Loucy (cell line): ENCODE measurements at regions not wholly inside any gene's neighbourhood (a gene's known extent, or its start where the extent isn't known, plus 50 kb on each side); places are given as distances from the start of the nearest gene placed in this dataset.

Experiments
- H2AFZ ChIP-seq: fragments of 200-600 bp; sonication (generic); 2 replicates; pipeline ENCODE4 v1.6.0; 2016; ENCODE audit warnings: antibody characterized with exemption, mild to moderate bottlenecking, low read length, moderate library complexity
- H3F3A ChIP-seq: fragments of 200-600 bp; 2 replicates; pipeline ENCODE4 v1.6.0; 2016; ENCODE audit warnings: antibody characterized with exemption, low read depth, mild to moderate bottlenecking
- H3K27me3 ChIP-seq: fragments of 200-600 bp; sonication (generic); 2 replicates; pipeline ENCODE4 v1.6.1; 2014; ENCODE audit warnings: low read length, mild to moderate bottlenecking; ENCODE audit not compliant: insufficient read depth, poor library complexity, severe bottlenecking
- H3K36me3 ChIP-seq: fragments of 200-600 bp; sonication (generic); 2 replicates; pipeline ENCODE4 v1.6.1; 2016; ENCODE audit warnings: low read length; ENCODE audit not compliant: insufficient read depth
- H3K4me1 ChIP-seq: fragments of 200-600 bp; sonication (generic); 2 replicates; pipeline ENCODE4 v1.5.1; 2014; ENCODE audit warnings: low read length, mild to moderate bottlenecking; ENCODE audit not compliant: insufficient read depth, poor library complexity, severe bottlenecking
- H3K4me2 ChIP-seq: fragments of 200-600 bp; sonication (generic); 2 replicates; pipeline ENCODE4 v1.6.0; 2014; ENCODE audit warnings: antibody characterized with exemption, low read length, low read depth, mild to moderate bottlenecking; ENCODE audit not compliant: poor library complexity, severe bottlenecking
- H3K4me3 ChIP-seq: fragments of 200-600 bp; sonication (generic); 2 replicates; pipeline ENCODE4 v1.5.1; 2014; ENCODE audit warnings: low read length, mild to moderate bottlenecking, mixed read lengths; ENCODE audit not compliant: poor library complexity, severe bottlenecking
- H3K79me2 ChIP-seq: fragments of 200-600 bp; sonication (generic); 2 replicates; pipeline ENCODE4 v1.6.1; 2014; ENCODE audit warnings: low read length; ENCODE audit not compliant: insufficient read depth
- H3K9ac ChIP-seq: fragments of 200-600 bp; sonication (generic); 2 replicates; pipeline ENCODE4 v1.6.0; 2014; ENCODE audit warnings: mild to moderate bottlenecking, low read depth, low read length, moderate library complexity; ENCODE audit not compliant: poor library complexity, severe bottlenecking
- H3K9me2 ChIP-seq: fragments of 200-600 bp; sonication (generic); replicated peaks from 2 replicates; pipeline ENCODE4 v1.6.1; 2016; ENCODE audit warnings: low read depth, low read length, mixed read lengths
- H3K9me3 ChIP-seq: fragments of 200-600 bp; sonication (generic); 2 replicates; pipeline ENCODE4 v1.6.1; 2014; ENCODE audit warnings: mild to moderate bottlenecking, antibody characterized with exemption, low read length, low read depth; ENCODE audit not compliant: insufficient read depth
- H4K20me1 ChIP-seq: fragments of 200-600 bp; sonication (generic); 2 replicates; pipeline ENCODE4 v1.6.0; 2014; ENCODE audit warnings: antibody characterized with exemption, low read length, mild to moderate bottlenecking; ENCODE audit not compliant: insufficient read depth, poor library complexity, severe bottlenecking
- EZH2phosphoT487 ChIP-seq: fragments of 200-600 bp; IDR thresholded peaks from 2 replicates; pipeline ENCODE4 v1.6.1; 2018; ENCODE audit warnings: antibody characterized with exemption, mild to moderate bottlenecking, moderate library complexity, borderline replicate concordance
- TF ChIP-seq, protein P1 (sequence below): fragments of 200-600 bp; sonication (generic); conservative IDR thresholded peaks from 2 replicates; pipeline ENCODE4 v1.5.1; 2014; ENCODE audit warnings: mild to moderate bottlenecking, antibody characterized with exemption, low read length

DNA sequence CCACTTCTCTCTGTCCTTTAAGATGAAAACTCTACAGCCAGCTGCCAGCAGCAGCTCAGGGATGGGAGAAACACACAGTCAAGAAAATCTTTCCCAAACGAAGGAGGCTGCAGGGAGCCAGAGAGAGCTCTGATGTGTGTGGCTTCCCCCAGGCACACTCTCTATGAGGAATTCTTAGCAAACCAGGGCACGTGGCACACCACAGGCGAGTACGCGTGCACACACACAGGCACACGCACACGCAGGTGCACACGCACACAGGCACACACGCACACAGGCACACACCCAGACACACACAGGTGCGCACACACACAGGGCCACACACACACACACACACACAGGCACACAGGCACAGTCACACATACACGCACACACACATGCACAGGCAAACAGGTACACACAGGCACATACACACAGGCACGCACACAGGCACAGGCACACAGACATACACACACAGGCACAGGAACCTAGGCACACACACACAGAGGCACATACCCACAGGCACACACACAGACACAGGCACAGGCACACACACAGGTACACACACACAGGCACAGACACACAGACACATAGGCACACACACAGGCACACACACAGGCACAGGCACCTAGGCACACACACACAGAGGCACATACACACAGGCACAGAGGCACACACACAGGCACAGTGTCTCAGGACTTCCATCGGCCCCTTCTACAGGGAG is 91.5 kb upstream of the ATP2B2 start:
- Histone ChIP-seq H3K4me1 (no peaks in the 10 kb centered on the region), H3K9me2 (no peaks in the 10 kb centered on the region), H3K27me3 (no peaks in the 10 kb centered on the region), H3K9me3 (no peaks in the 10 kb centered on the region), H3K79me2 (no peaks in the 10 kb centered on the region), H2AFZ (no peak overlapping the region), H3K4me2 (no peak overlapping the region), H3F3A (no peaks in the 10 kb centered on the region), H3K36me3 (no peaks in the 10 kb centered on the region), H4K20me1 (no peaks in the 10 kb centered on the region), H3K9ac (no peak overlapping the region), H3K4me3 (no peak overlapping the region)
- TF ChIP-seq EZH2phosphoT487: no peak
- TF ChIP-seq, protein P1, sequence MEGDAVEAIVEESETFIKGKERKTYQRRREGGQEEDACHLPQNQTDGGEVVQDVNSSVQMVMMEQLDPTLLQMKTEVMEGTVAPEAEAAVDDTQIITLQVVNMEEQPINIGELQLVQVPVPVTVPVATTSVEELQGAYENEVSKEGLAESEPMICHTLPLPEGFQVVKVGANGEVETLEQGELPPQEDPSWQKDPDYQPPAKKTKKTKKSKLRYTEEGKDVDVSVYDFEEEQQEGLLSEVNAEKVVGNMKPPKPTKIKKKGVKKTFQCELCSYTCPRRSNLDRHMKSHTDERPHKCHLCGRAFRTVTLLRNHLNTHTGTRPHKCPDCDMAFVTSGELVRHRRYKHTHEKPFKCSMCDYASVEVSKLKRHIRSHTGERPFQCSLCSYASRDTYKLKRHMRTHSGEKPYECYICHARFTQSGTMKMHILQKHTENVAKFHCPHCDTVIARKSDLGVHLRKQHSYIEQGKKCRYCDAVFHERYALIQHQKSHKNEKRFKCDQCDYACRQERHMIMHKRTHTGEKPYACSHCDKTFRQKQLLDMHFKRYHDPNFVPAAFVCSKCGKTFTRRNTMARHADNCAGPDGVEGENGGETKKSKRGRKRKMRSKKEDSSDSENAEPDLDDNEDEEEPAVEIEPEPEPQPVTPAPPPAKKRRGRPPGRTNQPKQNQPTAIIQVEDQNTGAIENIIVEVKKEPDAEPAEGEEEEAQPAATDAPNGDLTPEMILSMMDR: no peak

DNA sequence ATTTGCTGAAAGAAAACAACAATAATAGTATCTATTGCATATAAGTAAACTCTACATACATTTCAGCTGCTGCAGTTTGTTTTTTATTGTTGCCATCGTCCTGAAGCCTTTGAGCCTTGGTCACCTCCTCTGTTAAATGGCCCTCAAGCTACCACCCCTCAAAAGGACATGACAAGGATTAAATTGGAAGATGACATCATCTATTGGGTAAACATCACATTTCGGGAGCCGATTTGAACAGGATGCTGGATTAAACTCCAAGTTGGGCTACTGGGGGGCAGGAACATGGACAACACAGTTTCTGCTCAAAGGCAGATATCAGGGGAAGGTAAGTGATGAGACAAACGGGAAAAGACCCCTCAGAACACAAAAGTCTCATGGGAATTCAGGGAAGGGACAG is 92.3 kb upstream of the ATP2B2 start:
- no peak overlapping the region for H2AFZ ChIP-seq
- H3K36me3 ChIP-seq: no peaks in the 10 kb centered on the region
- no peaks in the 10 kb centered on the region for H3K27me3 ChIP-seq
- no peaks in the 10 kb centered on the region for H4K20me1 ChIP-seq
- H3K4me3 ChIP-seq: no peak overlapping the region
- no peaks in the 10 kb centered on the region for H3K4me1 ChIP-seq
- H3K9me3 ChIP-seq: no peaks in the 10 kb centered on the region
- TF ChIP-seq, protein P1: no peak
- no peak for TF ChIP-seq EZH2phosphoT487
- no peak overlapping the region for H3K9ac ChIP-seq
- no peak overlapping the region for H3K4me2 ChIP-seq
- H3F3A ChIP-seq: no peaks in the 10 kb centered on the region
- no peaks in the 10 kb centered on the region for H3K79me2 ChIP-seq
- no peaks in the 10 kb centered on the region for H3K9me2 ChIP-seq

DNA sequence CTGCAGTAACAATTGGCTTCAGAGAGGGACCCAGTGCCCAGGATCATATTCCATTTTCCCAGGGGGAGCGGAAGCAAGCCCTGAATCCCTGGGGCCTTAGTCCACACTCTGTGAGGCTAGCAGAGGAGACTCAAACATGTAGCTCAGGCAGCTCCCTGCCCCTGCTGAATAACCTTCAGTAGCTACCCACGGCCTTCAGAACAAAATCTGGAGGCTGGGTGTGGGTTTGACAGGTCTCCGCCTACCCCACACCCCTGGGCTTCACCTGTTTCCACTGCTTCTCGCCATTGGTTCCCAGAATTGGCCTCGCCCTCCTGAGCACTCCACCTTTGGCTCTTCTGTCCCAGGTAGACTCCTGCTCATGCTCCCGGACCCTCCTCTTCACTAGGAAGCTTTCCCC is 93.6 kb upstream of the ATP2B2 start:
- Histone ChIP-seq H3F3A (no peaks in the 10 kb centered on the region), H3K27me3 (no peaks in the 10 kb centered on the region), H3K9me2 (no peaks in the 10 kb centered on the region), H3K4me2 (no peak overlapping the region), H3K9ac (no peak overlapping the region), H3K36me3 (no peaks in the 10 kb centered on the region), H3K9me3 (no peaks in the 10 kb centered on the region), H3K4me1 (peaks cover 8% of the 10 kb centered on the region), H3K79me2 (no peaks in the 10 kb centered on the region), H2AFZ (no peak overlapping the region), H3K4me3 (no peak overlapping the region), H4K20me1 (no peaks in the 10 kb centered on the region)
- TF ChIP-seq, protein P1: no peak
- TF ChIP-seq EZH2phosphoT487: no peak
